ENCODE measurements at regions not wholly inside any gene's neighbourhood (a gene's known extent, or its start where the extent isn't known, plus 50 kb on each side); places are given as distances from the start of the nearest gene placed in this dataset.

GRCh38 chrX:116339407-116339806, 97.0 kb upstream of the SLC6A14 start:
- H3K4me1 ChIP-seq, result no peaks in the 10 kb centered on the region
- ATAC-seq (ENCODE audit: low FRiP score in 2 of 2), result no peak
- TF ChIP-seq POLR2A (IDR thresholded peaks at IDR 0.05), result no peak
- no peak for TF ChIP-seq CTCF (IDR thresholded peaks at IDR 0.05)
- TF ChIP-seq POLR2AphosphoS5 (IDR thresholded peaks at IDR 0.05), result no peak
- TF ChIP-seq EP300 (IDR thresholded peaks at IDR 0.05), result no peak
- H3K4me3 ChIP-seq, result no peak overlapping the region
- no peak overlapping the region for H3K27ac ChIP-seq
- H3K36me3 ChIP-seq, result no peaks in the 10 kb centered on the region
- no peak for DNase-seq
- peaks cover 0 to 4% (median 0%) of the 10 kb centered on the region in 4 donors for H3K9me3 ChIP-seq
- WGBS, 2 donors, result 100% methylated on average over 1 of the region's 1 CpG
- H3K27me3 ChIP-seq, result no peaks in the 10 kb centered on the region

GRCh38 chrX:116342903-116343302, 93.5 kb upstream of the SLC6A14 start:
- Histone ChIP-seq H3K27me3 (no peaks in the 10 kb centered on the region), H3K9me3 (peaks cover 0 to 4% (median 0%) of the 10 kb centered on the region in 4 donors), H3K27ac (no peak overlapping the region), H3K4me3 (no peak overlapping the region), H3K4me1 (no peaks in the 10 kb centered on the region), H3K36me3 (no peaks in the 10 kb centered on the region)
- no peak for ATAC-seq (ENCODE audit: low FRiP score in 2 of 2)
- no peak for TF ChIP-seq POLR2A (IDR thresholded peaks at IDR 0.05)
- no peak for TF ChIP-seq CTCF (IDR thresholded peaks at IDR 0.05)
- no peak for TF ChIP-seq POLR2AphosphoS5 (IDR thresholded peaks at IDR 0.05)
- TF ChIP-seq EP300 (IDR thresholded peaks at IDR 0.05), result no peak
- 35 to 40% methylated on average over 4 of the region's 4 CpGs for whole genome bisulfite sequencing, 2 donors
- DNase-seq, result no peak

GRCh38 chrX:116345958-116346357, 90.4 kb upstream of the SLC6A14 start:
- no peak for ATAC-seq (ENCODE audit: low FRiP score in 2 of 2)
- Histone ChIP-seq H3K9me3 (no peaks in the 10 kb centered on the region), H3K36me3 (no peaks in the 10 kb centered on the region), H3K4me3 (no peak overlapping the region), H3K27me3 (no peaks in the 10 kb centered on the region), H3K27ac (no peak overlapping the region), H3K4me1 (no peaks in the 10 kb centered on the region)
- no peak for DNase-seq
- WGBS, 2 donors, result 70% methylated on average over 3 of the region's 3 CpGs; no CpG with 5 or more reads in 1 of the 2 donors
- TF ChIP-seq CTCF (IDR thresholded peaks at IDR 0.05) (no peak), POLR2A (IDR thresholded peaks at IDR 0.05) (no peak), POLR2AphosphoS5 (IDR thresholded peaks at IDR 0.05) (no peak), EP300 (IDR thresholded peaks at IDR 0.05) (no peak)

GRCh38 chrX:116357329-116357728, 79.1 kb upstream of the SLC6A14 start:
- H3K4me1 ChIP-seq, result no peaks in the 10 kb centered on the region
- no peak for ATAC-seq (ENCODE audit: low FRiP score in 2 of 2)
- DNase-seq, result no peak
- H3K27ac ChIP-seq, result no peak overlapping the region
- no peaks in the 10 kb centered on the region for H3K9me3 ChIP-seq
- H3K27me3 ChIP-seq, result no peaks in the 10 kb centered on the region
- H3K36me3 ChIP-seq, result no peaks in the 10 kb centered on the region
- no peak overlapping the region for H3K4me3 ChIP-seq
- WGBS, 2 donors, result 25% methylated on average over 2 of the region's 2 CpGs
- TF ChIP-seq POLR2AphosphoS5 (IDR thresholded peaks at IDR 0.05) (no peak), EP300 (IDR thresholded peaks at IDR 0.05) (no peak), CTCF (IDR thresholded peaks at IDR 0.05) (no peak), POLR2A (IDR thresholded peaks at IDR 0.05) (no peak)

- DNase-seq (no peak), ATAC-seq (ENCODE audit: low FRiP score in 2 of 2) (no peak)
- WGBS, 2 donors, result 38 to 67% methylated on average over 2 of the region's 2 CpGs
- H3K36me3 ChIP-seq, result no peaks in the 10 kb centered on the region
- no peaks in the 10 kb centered on the region for H3K9me3 ChIP-seq
- no peaks in the 10 kb centered on the region for H3K27me3 ChIP-seq
- TF ChIP-seq EP300 (IDR thresholded peaks at IDR 0.05), result no peak
- TF ChIP-seq POLR2A (IDR thresholded peaks at IDR 0.05), result no peak
- no peak for TF ChIP-seq POLR2AphosphoS5 (IDR thresholded peaks at IDR 0.05)
- no peak for TF ChIP-seq CTCF (IDR thresholded peaks at IDR 0.05)
- no peak overlapping the region for H3K4me3 ChIP-seq
- H3K27ac ChIP-seq, result no peak overlapping the region
- no peaks in the 10 kb centered on the region for H3K4me1 ChIP-seq
These were observed 57.4 kb upstream of the SLC6A14 start for GRCh38 chrX:116378961-116379360.
